ENCODE measurements at regions not wholly inside any gene's neighbourhood (a gene's known extent, or its start where the extent isn't known, plus 50 kb on each side); places are given as distances from the start of the nearest gene placed in this dataset.

DNA sequence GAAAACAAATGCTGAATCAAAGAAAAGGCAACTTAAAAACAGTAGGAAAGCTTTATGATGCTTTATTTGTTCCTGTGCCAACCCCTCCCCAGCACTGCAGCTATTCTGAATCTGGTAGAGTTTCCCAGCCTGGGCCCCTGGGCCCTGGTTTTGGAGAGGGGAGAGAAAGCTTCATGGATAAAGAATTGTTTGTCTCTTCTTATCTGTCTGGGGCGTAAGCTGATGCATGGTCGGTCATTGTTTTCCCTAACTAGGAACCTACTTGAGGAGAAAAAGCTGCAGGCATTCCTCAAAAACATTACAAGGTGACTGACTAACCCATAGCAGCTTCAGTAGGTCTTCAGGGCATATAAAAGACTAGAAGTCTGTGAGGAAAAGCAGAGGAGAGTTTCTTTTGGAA is 758.1 kb upstream of the EPHA7 start:
- TF ChIP-seq, protein P1, sequence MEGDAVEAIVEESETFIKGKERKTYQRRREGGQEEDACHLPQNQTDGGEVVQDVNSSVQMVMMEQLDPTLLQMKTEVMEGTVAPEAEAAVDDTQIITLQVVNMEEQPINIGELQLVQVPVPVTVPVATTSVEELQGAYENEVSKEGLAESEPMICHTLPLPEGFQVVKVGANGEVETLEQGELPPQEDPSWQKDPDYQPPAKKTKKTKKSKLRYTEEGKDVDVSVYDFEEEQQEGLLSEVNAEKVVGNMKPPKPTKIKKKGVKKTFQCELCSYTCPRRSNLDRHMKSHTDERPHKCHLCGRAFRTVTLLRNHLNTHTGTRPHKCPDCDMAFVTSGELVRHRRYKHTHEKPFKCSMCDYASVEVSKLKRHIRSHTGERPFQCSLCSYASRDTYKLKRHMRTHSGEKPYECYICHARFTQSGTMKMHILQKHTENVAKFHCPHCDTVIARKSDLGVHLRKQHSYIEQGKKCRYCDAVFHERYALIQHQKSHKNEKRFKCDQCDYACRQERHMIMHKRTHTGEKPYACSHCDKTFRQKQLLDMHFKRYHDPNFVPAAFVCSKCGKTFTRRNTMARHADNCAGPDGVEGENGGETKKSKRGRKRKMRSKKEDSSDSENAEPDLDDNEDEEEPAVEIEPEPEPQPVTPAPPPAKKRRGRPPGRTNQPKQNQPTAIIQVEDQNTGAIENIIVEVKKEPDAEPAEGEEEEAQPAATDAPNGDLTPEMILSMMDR (IDR thresholded peaks at IDR 0.05; ENCODE audit: low read depth, low read length), result no peak
- TF ChIP-seq EZH2phosphoT487 (IDR thresholded peaks at IDR 0.05; ENCODE audit: low read depth), result no peak

Measured in OCI-LY3 (cell line).